Stimulated activated CD8-positive, alpha-beta memory T cell treated with anti-CD3 and anti-CD28 coated beads, Interleukin-7, amount 100 ng/mL, for 4 hours (primary cell): ENCODE measurements at regions not wholly inside any gene's neighbourhood (a gene's known extent, or its start where the extent isn't known, plus 50 kb on each side); places are given as distances from the start of the nearest gene placed in this dataset.
"Not testable (repeated sequence)": the region's sequence is repeated elsewhere in the genome, so short reads cannot be mapped to it uniquely, and the experiment has no call there.

Experiments used
- DNase-seq, 2 donors: peaks; one replicate each; pipeline ENCODE4 v3.0.0-alpha.2; 2020; ENCODE audit warnings: low read depth in 2 of 2

DNA sequence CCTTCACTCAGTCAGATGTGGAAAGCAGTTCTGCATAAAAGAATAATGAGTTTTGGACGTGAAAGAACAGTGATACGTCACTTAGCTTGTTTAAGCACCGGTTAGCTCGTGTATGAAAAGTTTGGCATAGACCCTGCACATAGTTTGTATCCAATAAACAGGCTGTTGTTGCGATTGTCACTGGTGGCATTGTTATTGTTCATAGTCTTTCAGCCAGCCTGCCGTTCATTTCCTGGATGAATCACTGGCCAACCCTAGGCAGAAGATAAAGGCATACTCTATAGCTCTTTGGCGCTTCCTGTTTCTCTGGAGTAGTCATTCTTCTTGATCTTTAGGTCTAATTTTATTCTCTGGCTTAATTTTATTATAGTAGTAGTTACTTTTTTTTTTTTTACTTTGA is 57.8 kb upstream of the ANKRD30A start:
- DNase-seq, result no peak

DNA sequence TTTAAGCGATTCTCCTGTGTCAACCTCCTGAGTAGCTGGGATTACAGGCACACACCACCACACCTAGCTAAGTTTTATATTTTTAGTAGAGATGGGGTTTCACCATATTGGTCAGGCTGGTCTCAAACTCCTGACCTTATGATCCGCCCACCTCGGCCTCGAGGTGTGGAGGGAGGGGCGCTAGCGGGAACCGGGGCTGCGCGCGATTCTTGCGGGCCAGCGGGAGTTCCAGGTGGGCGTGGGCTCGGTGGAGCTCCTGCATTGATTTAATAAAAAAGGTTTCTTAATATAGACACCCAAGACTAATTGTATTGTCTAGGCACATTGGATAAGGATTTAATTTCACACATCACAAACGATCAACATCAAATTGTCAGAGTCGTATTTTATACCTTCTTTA is 63.1 kb upstream of the ANKRD30A start:
- DNase-seq, result not testable (repeated sequence)

DNA sequence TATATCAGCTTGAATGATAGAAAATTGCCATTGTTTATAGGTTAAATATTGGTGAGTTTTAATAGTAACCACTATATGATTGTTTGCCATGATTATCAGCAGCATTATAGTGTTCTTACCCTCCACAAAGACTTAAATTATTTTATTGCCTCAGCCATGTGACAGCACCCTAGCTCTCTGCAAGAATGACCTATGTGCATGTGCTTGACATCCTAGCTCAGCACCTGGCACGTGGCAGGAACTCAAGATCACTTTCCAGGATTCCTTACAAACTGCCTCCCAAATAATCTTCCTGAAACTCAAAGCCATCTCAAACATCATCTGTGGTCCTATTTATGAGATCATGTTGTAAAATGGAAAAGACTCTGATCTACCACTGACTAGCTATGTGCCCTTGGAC is 68.1 kb upstream of the ANKRD30A start:
- DNase-seq, result no peak

DNA sequence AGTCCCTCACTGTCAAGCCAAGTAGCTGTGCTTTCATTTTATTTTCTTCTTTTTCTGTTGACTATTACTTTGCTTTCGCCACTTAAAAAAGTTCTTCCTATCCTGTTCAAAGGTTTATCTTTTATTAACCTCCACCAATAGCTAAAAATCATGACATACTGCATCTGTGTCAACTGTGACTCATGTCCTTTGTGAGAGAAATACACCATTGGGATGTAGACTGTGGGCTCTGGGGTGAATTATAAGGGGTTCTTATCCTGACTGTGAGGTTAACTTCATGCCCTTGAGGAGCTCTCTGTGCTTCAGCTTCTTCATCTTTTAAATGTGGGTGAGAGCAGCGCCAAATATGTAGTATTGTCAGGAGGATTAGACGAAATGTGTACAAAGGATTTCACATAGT is 71.9 kb upstream of the ANKRD30A start:
- no peak for DNase-seq

DNA sequence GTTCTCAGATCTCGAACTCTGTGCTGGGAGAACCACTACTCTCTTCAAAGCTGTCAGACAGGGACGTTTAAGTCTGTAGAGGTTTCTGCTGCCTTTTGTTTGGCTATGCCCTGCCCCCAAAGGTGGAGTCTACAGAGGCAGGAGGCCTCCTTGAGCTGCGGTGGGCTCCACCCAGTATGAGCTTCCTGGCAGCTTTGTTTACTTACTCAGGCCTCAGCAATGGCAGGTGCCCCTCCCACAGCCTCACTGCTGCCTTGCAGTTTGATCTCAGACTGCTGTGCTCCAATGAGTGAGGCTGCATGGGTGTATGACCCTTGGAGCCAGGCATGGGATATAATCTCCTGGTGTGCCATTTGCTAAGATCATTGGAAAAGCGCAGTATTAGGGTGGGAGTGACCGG is 75.4 kb upstream of the ANKRD30A start:
- DNase-seq, result not testable (repeated sequence)

GRCh38 chr10:37044319-37044718 is 81.1 kb upstream of the ANKRD30A start:
- DNase-seq, result not testable (repeated sequence)

DNA sequence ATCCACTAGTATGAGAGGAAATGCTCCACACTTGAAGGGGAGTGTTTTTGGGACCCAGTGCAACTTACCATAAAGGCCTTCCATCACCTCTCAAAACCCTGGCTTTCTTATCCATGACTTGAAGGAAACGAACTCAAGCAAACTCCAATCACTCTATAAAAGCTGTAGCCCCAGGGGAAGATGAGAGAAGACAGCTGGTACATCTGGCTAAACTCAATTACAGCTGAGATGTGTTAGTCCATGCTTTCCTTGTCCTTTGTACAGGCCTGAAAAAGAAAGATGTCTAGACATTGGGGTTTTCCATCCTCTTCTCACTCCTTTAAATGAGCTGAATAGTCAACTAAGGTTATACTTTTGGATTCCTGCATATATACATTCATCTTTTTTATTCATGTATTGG is 89.5 kb upstream of the ANKRD30A start:
- no peak for DNase-seq

DNA sequence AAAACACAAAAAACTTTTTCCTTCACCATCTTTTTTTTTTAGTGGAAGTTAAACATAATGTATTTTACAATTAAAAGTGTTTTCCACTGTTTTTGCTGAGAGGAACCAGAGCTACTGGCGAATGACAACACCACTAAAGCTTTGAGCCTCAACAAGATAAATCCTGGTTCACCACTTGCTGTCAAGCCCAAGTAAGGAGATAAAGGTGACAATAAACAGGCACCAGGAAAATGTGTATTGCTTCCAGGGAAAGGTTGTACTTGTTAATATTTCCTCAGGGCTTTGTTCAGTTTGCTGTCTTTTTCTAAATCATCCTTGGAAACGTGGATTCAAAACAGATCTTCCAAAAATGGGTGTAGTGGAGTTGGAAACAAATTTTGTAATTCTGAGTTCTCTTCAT is 109.9 kb upstream of the ANKRD30A start:
- DNase-seq, result no peak

DNA sequence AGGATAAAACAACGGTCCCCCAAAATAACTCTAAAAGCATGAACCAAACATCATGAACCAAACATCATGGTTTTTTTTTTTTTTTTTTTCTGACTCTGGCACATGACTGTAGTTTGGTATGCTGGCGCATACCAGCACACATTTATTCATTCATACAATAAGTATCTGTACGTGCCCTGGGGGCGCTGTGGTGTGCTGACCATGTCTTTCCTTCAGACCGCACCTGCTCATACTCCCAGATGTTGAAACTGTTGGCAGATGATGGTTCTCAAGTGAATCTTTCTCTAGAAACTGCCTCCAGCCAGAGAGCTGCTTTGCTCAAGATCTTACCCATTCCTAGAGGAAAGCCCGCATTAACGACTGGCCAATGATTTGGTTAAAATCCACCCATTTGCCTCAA is 114.7 kb upstream of the ANKRD30A start:
- DNase-seq, result no peak

DNA sequence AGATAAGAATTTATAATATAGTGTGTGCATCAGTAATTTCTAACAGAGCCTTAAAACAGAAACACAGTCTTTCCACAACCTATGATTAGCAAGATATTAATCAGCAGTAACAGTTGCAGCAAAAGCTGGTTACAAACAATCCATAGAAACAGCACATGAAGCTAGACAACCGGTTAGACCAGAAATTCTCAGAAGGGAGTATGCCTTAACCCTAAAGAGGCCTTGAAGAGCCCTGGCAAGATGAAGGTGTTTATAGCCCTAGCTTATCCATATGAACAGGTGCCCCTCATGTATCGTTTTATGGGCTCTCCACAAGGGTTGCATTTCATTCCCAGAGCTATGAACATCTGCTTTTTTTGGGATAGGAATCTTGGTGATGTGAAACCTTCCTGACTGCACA is 117.1 kb upstream of the ANKRD30A start:
- DNase-seq, result not testable (repeated sequence)

DNA sequence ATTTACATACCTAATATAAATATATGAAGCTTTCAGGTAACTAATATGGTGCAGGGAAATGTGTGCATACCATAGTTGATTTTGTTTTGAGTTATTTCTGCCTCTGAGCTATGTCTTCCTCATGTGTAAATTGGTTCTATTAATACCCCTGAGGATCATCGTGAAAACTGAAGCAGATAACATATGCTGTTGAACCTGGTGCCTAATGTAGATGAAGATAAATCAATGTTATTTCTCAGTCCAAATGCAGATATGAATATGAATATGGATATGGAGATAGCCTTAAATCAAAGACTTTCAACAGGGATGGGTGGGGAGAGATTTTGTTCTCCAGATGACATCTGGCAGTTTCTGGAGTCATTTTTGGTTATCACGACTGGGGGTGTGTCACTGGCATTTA is 122.3 kb upstream of the ANKRD30A start:
- no peak for DNase-seq

- DNase-seq, result not testable (repeated sequence)
Observed at GRCh38 chr10:36995806-36996205, 129.6 kb upstream of the ANKRD30A start.

DNA sequence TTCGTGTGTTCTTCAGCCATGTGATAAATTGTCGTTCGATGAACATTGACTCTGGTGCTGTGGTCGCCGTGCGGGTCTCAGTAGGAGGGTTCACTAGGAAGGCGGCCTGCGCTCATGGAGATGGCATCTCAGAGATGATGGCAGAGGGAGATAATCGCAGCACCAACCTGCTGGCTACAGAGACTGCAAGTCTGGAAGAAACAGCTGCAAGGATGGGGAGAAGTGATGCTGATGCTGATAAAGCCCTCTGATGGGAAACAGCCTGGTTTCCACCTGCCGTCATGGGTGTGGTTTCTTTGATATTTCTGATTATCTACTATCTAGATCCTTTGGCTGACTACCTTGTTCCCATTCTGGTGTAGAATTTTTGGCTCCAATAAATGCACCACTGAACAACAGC is 130.5 kb upstream of the ANKRD30A start:
- no peak for DNase-seq

GRCh38 chr10:36989233-36989632 is 136.2 kb upstream of the ANKRD30A start:
- no peak for DNase-seq

DNA sequence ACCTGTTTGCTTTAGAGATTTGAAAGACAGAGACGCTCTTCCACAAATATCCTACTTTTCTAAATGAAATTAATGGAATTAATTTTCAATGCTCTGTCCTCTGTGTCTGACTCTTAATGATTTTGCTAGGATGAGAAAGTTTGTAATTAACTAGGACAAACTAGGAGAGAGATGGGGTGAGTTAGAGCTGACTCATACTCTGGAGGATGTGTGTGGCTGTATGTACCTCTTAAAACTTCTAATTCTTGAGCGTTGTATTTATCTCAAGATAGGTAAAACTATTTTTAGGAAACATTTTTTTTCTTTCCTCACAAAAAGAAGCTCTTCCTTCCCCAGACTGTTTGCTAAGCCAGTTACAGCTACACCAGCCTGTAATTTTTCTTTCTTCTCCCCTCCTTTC is 178.8 kb upstream of the ANKRD30A start:
- DNase-seq, result no peak

DNA sequence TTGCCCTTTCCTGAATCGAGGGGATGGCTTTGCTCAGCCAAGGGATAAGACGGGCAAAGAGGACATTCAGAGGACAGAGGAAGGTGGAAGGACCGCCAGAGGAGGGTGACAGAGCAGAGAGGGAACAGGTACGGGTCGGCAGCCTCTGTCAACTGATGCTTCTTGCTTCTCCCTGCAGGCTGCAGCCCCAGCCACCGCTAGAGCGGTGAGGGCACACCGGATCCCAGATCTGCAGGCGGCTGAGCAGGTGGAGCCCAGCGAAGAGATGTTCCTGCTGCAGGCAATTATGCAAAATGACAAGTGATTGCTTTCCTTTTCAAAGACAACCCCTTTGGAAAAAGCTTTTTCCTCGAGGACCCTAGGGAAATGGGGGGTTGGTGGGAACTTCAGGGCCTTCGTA is 181.9 kb upstream of the ANKRD30A start:
- DNase-seq, result no peak

- no peak for DNase-seq
Observed at GRCh38 chr10:36942616-36943015, 182.8 kb upstream of the ANKRD30A start.

- no peak for DNase-seq
Observed at GRCh38 chr10:36903040-36903439, 222.4 kb upstream of the ANKRD30A start.

GRCh38 chr10:36899652-36900051 is 225.7 kb upstream of the ANKRD30A start:
- no peak for DNase-seq

GRCh38 chr10:36888925-36889573 is 236.3 kb upstream of the ANKRD30A start:
- peak; percentile 4 to 5 for DNase-seq

DNA sequence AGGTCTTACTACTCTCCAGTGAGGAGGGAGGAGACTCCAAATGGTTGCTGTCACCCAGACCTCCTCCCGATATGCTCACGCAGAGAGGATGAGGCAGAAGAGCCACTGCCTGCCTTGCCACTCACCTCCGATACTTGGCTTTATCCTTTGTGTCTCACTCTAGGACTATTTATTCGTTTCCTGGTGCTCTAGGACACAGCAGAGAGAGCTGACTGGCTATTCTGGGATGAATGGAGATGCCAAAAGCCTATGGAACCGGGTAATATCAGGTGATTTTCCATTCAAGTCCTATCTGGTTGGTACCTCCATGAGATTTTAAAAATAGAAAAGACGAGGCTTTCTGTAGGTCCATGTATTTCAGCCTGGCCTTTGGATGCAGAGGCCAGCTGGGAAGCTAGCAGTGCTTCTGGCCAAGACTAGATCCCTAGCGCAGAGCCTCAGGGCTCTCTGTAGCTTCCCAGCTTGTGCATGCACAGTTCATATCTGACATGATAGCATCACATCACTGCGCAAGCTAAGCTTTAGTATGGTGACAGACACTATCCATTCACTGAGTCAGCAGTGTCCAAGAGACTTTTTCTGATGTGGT is 239.0 kb upstream of the ANKRD30A start:
- DNase-seq, result no peak

DNA sequence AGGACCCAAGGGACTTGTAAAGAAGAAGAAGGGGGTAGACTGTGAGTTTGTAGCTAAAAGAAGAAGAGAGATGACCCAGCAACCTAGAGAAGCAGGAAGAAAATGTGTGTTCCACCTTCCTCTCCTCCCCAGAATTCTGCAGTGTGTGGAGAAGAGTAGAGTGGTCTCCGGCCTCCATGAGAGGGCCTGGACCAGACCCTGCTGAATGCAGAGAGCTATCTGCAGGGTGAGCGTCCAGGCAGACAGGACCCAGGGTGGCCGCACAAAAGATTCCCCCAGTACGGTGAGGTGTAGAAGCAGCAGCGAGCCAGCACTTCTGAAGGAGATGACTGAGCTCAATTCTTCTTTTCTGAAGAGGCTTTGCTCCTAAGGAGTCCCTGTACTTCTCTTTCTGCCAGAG is 239.7 kb upstream of the ANKRD30A start:
- DNase-seq, result no peak

DNA sequence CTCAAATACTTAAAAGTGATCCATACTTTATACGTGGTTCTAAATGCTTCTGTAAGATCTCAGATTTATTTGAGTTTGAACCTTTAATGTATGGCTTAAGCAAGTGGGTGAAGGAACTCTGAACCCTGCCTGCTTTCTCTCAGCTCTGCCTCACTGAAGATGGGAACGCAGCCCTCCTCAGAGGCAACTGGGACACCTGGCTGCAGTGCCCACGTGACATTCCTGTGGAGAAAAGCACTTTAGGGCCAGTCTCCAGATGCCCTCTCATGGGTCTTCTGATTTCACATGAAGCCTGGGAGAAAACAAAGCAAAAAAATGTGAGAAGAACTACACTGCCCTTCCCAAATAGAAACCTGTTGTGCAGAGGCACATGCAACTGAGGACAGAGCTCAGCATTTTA is 242.6 kb upstream of the ANKRD30A start:
- DNase-seq, result no peak

- DNase-seq, result no peak
Observed at GRCh38 chr10:36880898-36881297, 244.5 kb upstream of the ANKRD30A start.
